SK-N-DZ (cell line): ENCODE measurements at regions not wholly inside any gene's neighbourhood (a gene's known extent, or its start where the extent isn't known, plus 50 kb on each side); places are given as distances from the start of the nearest gene placed in this dataset.

Experiments
- DNase-seq: peaks from one replicate; pipeline ENCODE4 v3.0.0-alpha.2; 2015; ENCODE audit warnings: low spot score

- DNase-seq, result no peak
Observed at GRCh38 chr12:111055181-111055880, 135.0 kb upstream of the MYL2 start.

- no peak for DNase-seq
Observed at GRCh38 chr12:111048991-111049390, 128.6 kb upstream of the MYL2 start.

GRCh38 chr12:111046896-111047295 lies 126.5 kb upstream of the MYL2 start:
- DNase-seq, result no peak

- DNase-seq, result no peak
Observed at GRCh38 chr12:111045941-111046340, 125.6 kb upstream of the MYL2 start.

- no peak for DNase-seq
Observed at GRCh38 chr12:111041091-111041490, 120.7 kb upstream of the MYL2 start.

GRCh38 chr12:111040690-111041089 lies 120.3 kb upstream of the MYL2 start:
- DNase-seq, result no peak

- no peak for DNase-seq
Observed at GRCh38 chr12:111038941-111039340, 118.6 kb upstream of the MYL2 start.

- no peak for DNase-seq
Observed at GRCh38 chr12:111038077-111038476, 117.7 kb upstream of the MYL2 start.

GRCh38 chr12:111037047-111037446 lies 116.7 kb upstream of the MYL2 start:
- no peak for DNase-seq

GRCh38 chr12:111035578-111036301 lies 115.4 kb upstream of the MYL2 start:
- DNase-seq, result peak; percentile 46

GRCh38 chr12:111034886-111035577 lies 114.7 kb upstream of the MYL2 start:
- peak; percentile 54 for DNase-seq

GRCh38 chr12:111034083-111034885 lies 113.9 kb upstream of the MYL2 start, which contains the start of gene CUX2:
TSS of gene CUX2 (plus strand) at chr12:111034165.
- peak; percentile 69 for DNase-seq

GRCh38 chr12:111033281-111034082 lies 113.1 kb upstream of the MYL2 start:
- peak; percentile 62 for DNase-seq

GRCh38 chr12:111032591-111032919 lies 112.2 kb upstream of the MYL2 start:
- no peak for DNase-seq

GRCh38 chr12:111031916-111032590 lies 111.7 kb upstream of the MYL2 start:
- DNase-seq, result peak; percentile 32

- DNase-seq, result no peak
Observed at GRCh38 chr12:111030800-111031199, 110.4 kb upstream of the MYL2 start.

- no peak for DNase-seq
Observed at GRCh38 chr12:111029732-111030131, 109.4 kb upstream of the MYL2 start.

GRCh38 chr12:111029305-111029704 lies 108.9 kb upstream of the MYL2 start:
- no peak for DNase-seq

GRCh38 chr12:111028830-111029229 lies 108.5 kb upstream of the MYL2 start:
- no peak for DNase-seq

GRCh38 chr12:111027431-111027830 lies 107.1 kb upstream of the MYL2 start:
- DNase-seq, result no peak
